Right atrium auricular region (tissue), 2 donors: ENCODE measurements at regions not wholly inside any gene's neighbourhood (a gene's known extent, or its start where the extent isn't known, plus 50 kb on each side); places are given as distances from the start of the nearest gene placed in this dataset.

ENCODE experiments used
- DNase-seq: peaks from one replicate; pipeline ENCODE4 v3.0.0-alpha.2; 2019; ENCODE audit warnings: low spot score
- H3K27ac ChIP-seq, 2 donors: fragments of 200-600 bp; sonication (generic); 1 replicate in 1 of 2; 2 replicates in 1 of 2; pipeline ENCODE4 v1.5.1; 2016 to 2019
- H3K27me3 ChIP-seq, 2 donors: fragments of 200-600 bp; sonication (generic); one replicate each; pipeline versions ENCODE4 v1.5.1 to v1.6.0; 2017 to 2019
- H3K36me3 ChIP-seq: fragments of 200-600 bp; sonication (generic); one replicate; pipeline ENCODE4 v1.5.1; 2016
- H3K4me1 ChIP-seq, 2 donors: fragments of 200-600 bp; sonication (generic); one replicate each; pipeline versions ENCODE4 v1.5.1 to v1.6.0; 2017 to 2019
- H3K4me3 ChIP-seq, 2 donors: fragments of 200-600 bp; sonication (generic); 1 replicate in 1 of 2; 2 replicates in 1 of 2; pipeline ENCODE4 v1.5.1; 2017 to 2019; ENCODE audit warnings: mild to moderate bottlenecking in 1 of 2, moderate library complexity in 1 of 2
- H3K9me3 ChIP-seq, 2 donors: fragments of 200-600 bp; sonication (generic); one replicate each; pipeline ENCODE4 v1.5.1; 2019
- TF ChIP-seq, protein P1 (sequence below), 2 donors: fragments of 200-600 bp; sonication (generic); IDR thresholded peaks; one replicate each; pipeline ENCODE4 v1.5.1; 2019; ENCODE audit warnings: antibody characterized with exemption in 2 of 2

DNA sequence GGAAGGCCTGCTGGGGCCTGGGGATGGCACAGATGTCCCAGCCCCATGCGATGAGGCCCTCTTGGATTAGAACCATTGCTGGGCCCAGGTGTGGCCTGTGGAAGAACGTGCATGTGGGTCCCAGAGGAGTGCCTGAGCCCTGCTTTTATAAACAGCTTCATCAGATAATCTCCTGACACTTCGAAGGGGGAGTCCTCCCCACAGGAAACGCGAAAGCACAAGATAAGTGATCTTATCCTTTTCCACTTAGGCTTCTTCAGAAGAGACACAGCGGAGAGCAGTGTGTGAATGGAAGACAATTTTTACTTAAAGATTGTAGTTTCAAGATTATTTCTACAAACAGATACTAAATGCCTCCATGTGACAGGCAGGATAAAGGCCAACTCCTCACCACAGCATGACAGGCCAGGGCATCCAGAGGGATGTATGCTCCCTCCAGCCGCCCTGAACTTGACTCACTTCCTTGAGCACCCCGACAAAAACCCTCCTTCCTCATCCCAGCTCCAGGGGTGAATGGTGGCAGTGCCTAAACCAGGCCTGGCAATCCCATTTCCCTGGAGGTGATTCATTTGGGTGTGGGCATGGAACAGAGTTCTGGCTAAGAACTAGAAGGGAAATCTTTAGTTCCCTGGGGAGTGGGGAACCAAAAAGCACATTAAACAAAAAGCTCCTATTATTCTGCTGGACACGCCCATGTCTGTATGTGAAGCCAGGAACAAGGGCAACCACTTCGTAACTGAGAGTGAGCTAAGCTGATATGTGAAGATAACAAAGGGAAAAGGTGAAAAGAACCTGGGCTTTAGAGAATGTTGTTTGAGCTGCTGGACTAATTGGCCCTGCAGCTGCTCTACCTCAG, 56.2 kb upstream of the TMEM163 start:
- Histone ChIP-seq H3K9me3 (no peaks in the 10 kb centered on the region), H3K27me3 (no peaks in the 10 kb centered on the region), H3K4me3 (no peak overlapping the region), H3K36me3 (no peaks in the 10 kb centered on the region), H3K4me1 (peaks cover 0 to 23% of the 10 kb centered on the region in 2 donors), H3K27ac (peak overlapping the region; percentile 42 to 55)
- TF ChIP-seq, protein P1, sequence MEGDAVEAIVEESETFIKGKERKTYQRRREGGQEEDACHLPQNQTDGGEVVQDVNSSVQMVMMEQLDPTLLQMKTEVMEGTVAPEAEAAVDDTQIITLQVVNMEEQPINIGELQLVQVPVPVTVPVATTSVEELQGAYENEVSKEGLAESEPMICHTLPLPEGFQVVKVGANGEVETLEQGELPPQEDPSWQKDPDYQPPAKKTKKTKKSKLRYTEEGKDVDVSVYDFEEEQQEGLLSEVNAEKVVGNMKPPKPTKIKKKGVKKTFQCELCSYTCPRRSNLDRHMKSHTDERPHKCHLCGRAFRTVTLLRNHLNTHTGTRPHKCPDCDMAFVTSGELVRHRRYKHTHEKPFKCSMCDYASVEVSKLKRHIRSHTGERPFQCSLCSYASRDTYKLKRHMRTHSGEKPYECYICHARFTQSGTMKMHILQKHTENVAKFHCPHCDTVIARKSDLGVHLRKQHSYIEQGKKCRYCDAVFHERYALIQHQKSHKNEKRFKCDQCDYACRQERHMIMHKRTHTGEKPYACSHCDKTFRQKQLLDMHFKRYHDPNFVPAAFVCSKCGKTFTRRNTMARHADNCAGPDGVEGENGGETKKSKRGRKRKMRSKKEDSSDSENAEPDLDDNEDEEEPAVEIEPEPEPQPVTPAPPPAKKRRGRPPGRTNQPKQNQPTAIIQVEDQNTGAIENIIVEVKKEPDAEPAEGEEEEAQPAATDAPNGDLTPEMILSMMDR (IDR thresholded peaks at IDR 0.05) = no peak
- no peak for DNase-seq

DNA sequence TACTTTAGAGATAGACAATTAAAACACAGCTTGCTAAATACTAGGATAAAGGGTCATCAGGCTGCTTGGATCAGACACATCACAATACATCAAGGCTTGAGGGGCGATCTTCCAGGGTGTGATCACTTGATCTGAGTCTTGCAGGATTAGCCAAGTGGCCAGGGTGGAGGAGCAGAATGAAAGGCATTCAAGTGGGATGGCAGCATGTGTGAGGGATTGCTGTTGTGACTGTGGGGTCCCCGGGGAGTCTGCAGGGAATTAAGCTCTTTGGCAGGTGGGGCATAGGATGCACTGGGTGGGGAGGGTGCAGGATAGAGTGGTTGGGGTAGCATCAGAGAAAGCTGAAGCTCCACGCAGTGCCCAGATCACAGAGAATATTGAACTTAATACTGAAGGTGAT, 58.0 kb upstream of the TMEM163 start:
- DNase-seq = no peak
- TF ChIP-seq, protein P1 (IDR thresholded peaks at IDR 0.05) = no peak
- H3K36me3 ChIP-seq = no peaks in the 10 kb centered on the region
- H3K27ac ChIP-seq = no peak overlapping the region
- no peaks in the 10 kb centered on the region for H3K9me3 ChIP-seq
- H3K4me1 ChIP-seq = peaks cover 0 to 23% of the 10 kb centered on the region in 2 donors
- no peak overlapping the region for H3K4me3 ChIP-seq
- no peaks in the 10 kb centered on the region for H3K27me3 ChIP-seq

DNA sequence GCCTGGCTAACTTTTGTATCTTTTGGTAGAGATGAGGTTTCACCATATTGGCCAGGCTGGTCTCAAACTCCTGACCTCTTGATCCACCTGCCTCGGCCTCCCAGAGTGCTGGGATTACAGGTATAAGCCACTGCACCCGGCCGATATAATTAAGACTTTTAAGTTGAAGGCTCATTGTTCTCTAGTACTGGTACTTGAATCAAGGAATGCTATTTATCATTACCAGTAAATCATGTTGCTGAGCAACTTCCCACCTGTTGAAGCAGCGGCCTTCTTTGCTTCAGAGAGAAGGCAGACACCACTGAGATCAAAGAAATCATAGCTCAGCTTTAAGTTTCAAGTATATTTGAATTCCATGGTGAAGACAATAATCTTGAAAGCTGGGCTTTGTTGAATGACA, 58.8 kb upstream of the TMEM163 start:
- no peaks in the 10 kb centered on the region for H3K36me3 ChIP-seq
- peaks cover 0 to 23% of the 10 kb centered on the region in 2 donors for H3K4me1 ChIP-seq
- no peak for DNase-seq
- no peak overlapping the region for H3K27ac ChIP-seq
- TF ChIP-seq, protein P1 (IDR thresholded peaks at IDR 0.05) = no peak
- no peak overlapping the region for H3K4me3 ChIP-seq
- no peaks in the 10 kb centered on the region for H3K27me3 ChIP-seq
- no peaks in the 10 kb centered on the region for H3K9me3 ChIP-seq

DNA sequence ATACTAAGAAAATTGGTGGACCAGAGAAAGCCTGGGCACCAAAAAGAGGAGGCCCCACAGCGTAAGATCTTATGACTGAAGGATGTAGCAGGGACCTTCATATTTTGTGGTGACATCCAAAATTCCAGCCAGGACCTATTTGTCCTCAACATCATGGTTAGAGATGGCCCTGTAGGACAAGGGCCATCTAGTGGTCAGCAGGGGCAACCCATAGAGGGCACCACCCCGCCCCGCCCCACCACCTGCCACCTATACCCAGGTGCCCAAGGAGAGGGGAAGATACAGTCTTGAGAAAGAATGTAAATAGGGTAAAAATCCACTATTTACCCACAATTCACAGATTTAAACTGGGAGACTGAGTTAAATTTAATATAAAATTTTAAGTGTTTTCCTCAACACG, 59.6 kb upstream of the TMEM163 start:
- H3K36me3 ChIP-seq = no peaks in the 10 kb centered on the region
- no peak overlapping the region for H3K27ac ChIP-seq
- TF ChIP-seq, protein P1 (IDR thresholded peaks at IDR 0.05) = peak in 1 of 2 donors; percentile 53
- DNase-seq = no peak
- no peaks in the 10 kb centered on the region for H3K9me3 ChIP-seq
- H3K4me3 ChIP-seq = no peak overlapping the region
- peaks cover 0 to 22% of the 10 kb centered on the region in 2 donors for H3K4me1 ChIP-seq
- no peaks in the 10 kb centered on the region for H3K27me3 ChIP-seq

DNA sequence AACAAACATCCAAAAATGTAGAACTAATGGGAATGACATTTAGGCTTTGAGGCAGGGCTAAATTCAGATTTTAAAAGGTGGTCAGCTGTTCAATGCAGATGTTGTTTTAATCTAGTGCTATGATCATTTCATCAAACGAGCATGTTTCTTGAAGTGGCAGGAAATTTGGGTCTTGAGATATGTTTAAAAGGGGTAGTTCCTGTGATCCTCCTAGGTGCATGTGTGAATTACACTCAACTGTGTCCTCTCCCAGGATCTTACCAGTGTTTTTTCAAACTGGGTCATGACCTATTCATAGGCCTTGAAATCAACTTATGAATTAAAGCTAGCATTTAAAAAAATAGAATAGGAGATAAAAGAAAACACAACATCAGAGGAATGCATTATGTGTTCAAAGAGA, 57.4 kb upstream of the ACMSD start:
- no peak for DNase-seq
- TF ChIP-seq, protein P1 (IDR thresholded peaks at IDR 0.05) = no peak
- Histone ChIP-seq H3K4me3 (no peak overlapping the region), H3K36me3 (no peaks in the 10 kb centered on the region), H3K9me3 (no peaks in the 10 kb centered on the region), H3K27me3 (no peaks in the 10 kb centered on the region), H3K27ac (no peak overlapping the region), H3K4me1 (no peaks in the 10 kb centered on the region)

DNA sequence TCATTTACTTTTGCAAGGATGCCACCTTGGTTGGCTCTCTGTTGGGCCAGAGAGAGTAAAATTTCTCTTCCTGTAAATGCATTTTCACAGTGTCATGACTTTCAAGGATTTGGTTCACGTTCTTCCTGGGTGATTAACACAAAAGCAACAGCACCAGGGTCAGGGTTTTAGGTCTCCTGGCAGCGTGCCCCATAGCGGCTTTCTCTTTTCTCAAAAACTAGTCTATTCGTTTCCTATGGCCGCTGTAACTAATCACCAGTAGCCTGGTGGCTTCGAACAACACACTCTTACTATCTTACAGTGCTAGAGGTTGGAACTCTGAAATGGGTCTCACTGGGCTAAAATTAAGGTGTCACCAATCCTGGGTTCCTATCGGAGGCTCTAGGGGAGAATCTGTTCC, 56.3 kb upstream of the ACMSD start:
- no peaks in the 10 kb centered on the region for H3K9me3 ChIP-seq
- TF ChIP-seq, protein P1 (IDR thresholded peaks at IDR 0.05) = no peak
- DNase-seq = no peak
- no peaks in the 10 kb centered on the region for H3K36me3 ChIP-seq
- no peaks in the 10 kb centered on the region for H3K4me1 ChIP-seq
- no peaks in the 10 kb centered on the region for H3K27me3 ChIP-seq
- H3K4me3 ChIP-seq = no peak overlapping the region
- no peak overlapping the region for H3K27ac ChIP-seq
